Cerebellar nuclear complex (tissue), 1 donor: ENCODE measurements at regions not wholly inside any gene's neighbourhood (a gene's known extent, or its start where the extent isn't known, plus 50 kb on each side); places are given as distances from the start of the nearest gene placed in this dataset.
"Not testable (repeated sequence)": the region's sequence is repeated elsewhere in the genome, so short reads cannot be mapped to it uniquely, and the experiment has no call there.

Source experiments
- DNase-seq, 2 experiments: peaks; one replicate each; lab custom pipeline; 2025; lab: John Stamatoyannopoulos, UW

GRCh38 chr3:194950906-194951628, 265.4 kb downstream of the FAM43A start:
- no peak for DNase-seq

- not testable (repeated sequence) for DNase-seq
These were observed 265.9 kb downstream of the FAM43A start for GRCh38 chr3:194951629-194951920.

- DNase-seq = no peak
These were observed 266.4 kb downstream of the FAM43A start for GRCh38 chr3:194951931-194952582.

GRCh38 chr3:194952841-194953241, 267.2 kb downstream of the FAM43A start:
- no peak for DNase-seq

- no peak for DNase-seq
These were observed 267.6 kb downstream of the FAM43A start for GRCh38 chr3:194953291-194953690.

DNA sequence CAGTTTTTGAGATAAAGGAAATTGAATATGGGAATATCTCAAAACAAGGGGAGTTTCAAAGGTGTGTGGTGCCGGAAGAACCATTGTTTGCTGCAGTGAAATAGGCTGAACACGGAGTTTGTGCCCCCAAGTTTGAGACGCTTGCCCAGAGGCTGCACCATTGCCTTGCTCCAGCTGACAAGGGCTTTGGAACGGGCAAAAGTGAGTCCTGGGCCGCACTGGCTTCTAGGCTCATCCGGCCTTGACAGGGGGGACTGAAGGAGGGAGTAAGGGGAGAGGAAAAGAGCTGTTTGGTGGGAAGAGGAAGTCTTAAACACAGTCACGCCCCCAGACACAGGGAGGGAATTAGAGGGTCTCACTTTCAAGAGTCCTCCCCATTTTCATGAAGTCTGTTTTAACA, 269.9 kb downstream of the FAM43A start:
- DNase-seq = no peak

- DNase-seq = no peak
These were observed 270.5 kb downstream of the FAM43A start for GRCh38 chr3:194955979-194956696.

- DNase-seq = peak in 1 of 2 experiments; percentile 33
These were observed 271.2 kb downstream of the FAM43A start for GRCh38 chr3:194956697-194957396.

- DNase-seq = no peak
These were observed 272.1 kb downstream of the FAM43A start for GRCh38 chr3:194957743-194958240.

GRCh38 chr3:194959217-194959616, 273.5 kb downstream of the FAM43A start:
- DNase-seq = no peak

DNA sequence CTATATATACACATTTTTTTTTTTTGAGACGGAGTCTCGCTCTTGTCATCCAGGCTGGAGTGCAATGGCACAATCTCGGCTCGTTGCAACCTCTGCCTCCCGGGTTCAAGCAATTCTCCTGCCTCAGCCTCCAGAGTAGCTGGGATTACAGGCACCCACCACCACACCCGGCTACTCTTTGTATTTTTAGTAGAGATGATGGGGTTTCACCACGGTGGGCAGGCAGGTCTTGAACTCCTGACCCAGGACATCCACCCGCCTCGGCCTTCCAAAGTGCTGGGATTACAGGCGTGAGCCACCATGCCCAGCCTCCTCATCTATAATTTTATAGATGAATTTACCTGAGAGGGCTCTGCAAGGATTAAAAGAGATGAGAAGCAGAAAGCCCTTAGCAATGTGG, 274.0 kb downstream of the FAM43A start:
- not testable (repeated sequence) for DNase-seq

- no peak for DNase-seq
These were observed 274.9 kb downstream of the FAM43A start for GRCh38 chr3:194960446-194961032.

- DNase-seq = no peak
These were observed 275.5 kb downstream of the FAM43A start for GRCh38 chr3:194961149-194961548.

DNA sequence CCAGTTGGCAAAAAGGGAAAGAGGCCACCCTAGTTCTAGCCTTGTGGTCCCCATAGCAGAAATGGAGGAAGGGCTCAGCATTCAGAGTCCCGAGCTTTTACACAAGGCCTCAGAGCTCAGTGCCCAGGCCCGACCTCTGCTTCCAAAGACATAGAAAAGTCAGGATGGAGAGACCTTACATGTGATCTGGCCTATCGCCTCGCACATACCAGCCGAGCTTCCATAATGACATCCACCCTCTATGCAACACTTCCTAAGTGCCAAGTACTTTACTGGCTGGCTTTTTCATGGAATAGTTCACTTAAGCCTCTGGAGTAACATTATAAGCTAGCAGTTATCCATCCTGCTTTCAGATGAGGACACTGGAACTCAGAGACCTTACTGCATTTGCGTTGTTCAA, 275.9 kb downstream of the FAM43A start:
- DNase-seq = no peak

DNA sequence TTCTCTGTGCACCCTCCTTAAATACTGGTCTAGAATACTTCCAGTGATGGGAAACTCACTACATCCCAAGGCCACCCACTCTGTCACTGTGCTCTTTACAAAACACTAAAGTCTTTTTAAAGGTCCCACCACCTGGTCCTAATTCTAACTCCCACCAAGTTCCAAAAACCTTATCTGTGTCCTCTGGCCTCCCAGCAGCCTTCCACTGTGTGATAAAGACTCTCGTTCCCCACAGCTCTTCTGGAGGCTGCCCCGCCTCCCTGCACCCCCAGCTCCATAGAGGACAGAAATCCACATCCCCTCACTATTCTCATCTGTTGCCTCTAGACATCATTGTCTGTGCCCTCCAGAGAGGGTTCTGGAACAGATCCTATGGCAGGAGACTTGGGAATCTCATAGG, 276.4 kb downstream of the FAM43A start:
- DNase-seq = no peak

GRCh38 chr3:194964809-194965208, 279.1 kb downstream of the FAM43A start:
- DNase-seq = no peak

DNA sequence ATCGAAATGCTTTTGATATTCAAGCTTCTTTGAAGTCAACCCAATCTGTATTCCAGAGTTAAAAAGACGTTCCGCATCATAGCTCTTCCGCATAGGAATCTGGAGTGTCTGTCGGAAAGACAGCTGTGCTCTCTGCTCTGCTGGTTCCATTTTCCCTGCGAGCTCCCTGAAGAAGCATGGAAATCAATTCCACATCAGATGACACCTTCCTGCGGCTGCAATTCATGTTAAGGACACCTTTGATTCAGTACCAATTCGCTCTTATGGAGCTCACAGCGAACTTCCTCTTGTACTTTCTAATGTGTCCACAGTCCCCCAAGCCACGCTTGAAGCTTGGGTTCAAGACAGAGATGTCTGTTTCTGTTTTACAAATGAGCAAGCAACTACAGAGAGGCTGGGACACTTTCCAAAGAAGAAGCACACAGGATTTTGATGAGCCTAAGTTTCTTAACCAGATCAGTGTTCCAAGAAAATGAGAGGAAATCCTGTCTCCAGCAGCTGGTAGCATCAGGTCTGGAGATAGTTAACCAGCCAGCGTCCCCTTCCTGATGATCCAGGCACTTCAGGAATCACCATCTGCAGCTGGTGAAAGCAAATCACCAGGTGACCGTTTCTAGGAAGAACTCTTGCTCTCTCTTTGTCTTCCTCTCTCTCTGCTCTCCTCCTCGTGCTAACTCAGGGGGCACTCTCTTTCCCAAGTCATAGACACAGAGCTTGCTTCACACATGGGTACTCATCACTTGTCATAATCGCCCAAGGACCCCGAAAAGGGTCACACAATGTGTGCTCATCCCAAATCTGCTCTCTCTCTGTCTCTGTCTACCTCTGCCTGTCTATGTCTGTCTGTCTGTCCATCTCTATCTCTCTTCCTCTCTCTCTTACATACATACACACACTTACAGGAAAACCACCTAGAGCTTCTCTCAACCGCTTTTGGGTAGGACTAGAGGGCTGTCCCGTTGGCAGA, 281.8 kb downstream of the FAM43A start:
- DNase-seq = no peak

DNA sequence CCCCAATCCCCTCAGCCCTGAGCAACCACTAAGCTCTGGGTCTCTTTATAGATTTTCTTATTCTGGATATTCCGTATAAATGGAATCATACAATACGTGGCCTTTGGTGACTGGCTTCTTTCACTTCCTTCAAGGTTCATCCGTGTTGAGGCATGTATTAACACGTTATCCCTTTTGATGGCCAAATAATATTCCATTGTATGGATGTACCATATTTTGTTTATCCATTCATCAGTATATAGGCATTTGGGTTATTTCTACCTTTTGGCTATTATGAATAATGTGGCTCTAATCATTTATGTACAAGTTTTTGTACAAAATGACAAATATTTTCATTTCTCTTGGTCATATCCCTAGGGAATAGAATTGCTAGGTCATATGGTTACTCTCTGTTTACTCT, 284.4 kb downstream of the FAM43A start:
- no peak for DNase-seq

GRCh38 chr3:194971009-194971408, 285.3 kb downstream of the FAM43A start:
- DNase-seq = no peak

GRCh38 chr3:194971965-194972364, 286.3 kb downstream of the FAM43A start:
- DNase-seq = no peak

DNA sequence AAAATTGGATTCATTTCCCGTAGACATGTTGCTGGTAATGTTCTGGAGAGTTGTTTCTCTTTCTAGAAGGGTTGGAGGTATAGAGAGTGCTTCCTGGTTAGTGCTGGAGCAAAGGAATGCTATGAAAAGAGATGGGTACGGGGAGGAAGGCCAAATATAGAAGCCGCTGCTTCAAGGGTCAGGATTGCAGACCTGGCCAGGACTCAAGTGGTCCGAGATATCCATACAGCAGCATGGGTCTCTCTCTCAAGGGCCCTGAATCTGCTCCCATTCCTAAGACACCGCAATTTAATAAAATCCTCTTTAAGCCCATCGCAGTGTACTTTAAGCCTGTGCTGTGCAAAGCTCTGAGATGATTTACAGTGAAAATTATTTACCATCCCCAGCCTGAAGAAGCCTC, 287.0 kb downstream of the FAM43A start:
- DNase-seq = no peak
